GM12891 (cell line): ENCODE measurements at regions not wholly inside any gene's neighbourhood (a gene's known extent, or its start where the extent isn't known, plus 50 kb on each side); places are given as distances from the start of the nearest gene placed in this dataset.

Experiments used
- DNase-seq: peaks from one replicate; pipeline ENCODE4 v3.0.0; 2011; ENCODE audit warnings: low spot score; ENCODE audit not compliant: insufficient read length
- FAIRE-seq: peaks from 2 replicates; lab custom pipeline; 2011; peaks lifted over from hg19 to GRCh38; lab: Jason Lieb, UNC
- PAX5 ChIP-seq: IDR thresholded peaks from 2 replicates; pipeline ENCODE4 v1.6.1; 2011; ENCODE audit warnings: low read length, moderate library complexity, mild to moderate bottlenecking; ENCODE audit not compliant: insufficient read depth, severe bottlenecking
- POLR2A ChIP-seq: IDR thresholded peaks from 2 replicates; pipeline ENCODE4 v1.6.1; 2011; ENCODE audit warnings: low read depth, low read length, control low read depth
- POLR2AphosphoS5 ChIP-seq: IDR thresholded peaks from 2 replicates; pipeline ENCODE4 v1.6.1; 2011; ENCODE audit warnings: low read depth, low read length, control low read depth
- POU2F2 ChIP-seq: IDR thresholded peaks from 2 replicates; pipeline ENCODE4 v1.6.1; 2011; ENCODE audit warnings: low read depth, mild to moderate bottlenecking, control low read depth, low read length, moderate library complexity
- SPI1 ChIP-seq: IDR thresholded peaks from 2 replicates; pipeline ENCODE4 v1.6.1; 2011; ENCODE audit warnings: low read depth, low read length, control low read depth
- TAF1 ChIP-seq: IDR thresholded peaks from 2 replicates; pipeline ENCODE4 v1.6.1; 2011; ENCODE audit warnings: low read depth, low read length, control low read depth

GRCh38 chr13:63433546-63434150, 2018.0 kb upstream of the PCDH20 start:
- DNase-seq, result no peak
- no peak for FAIRE-seq

GRCh38 chr13:63427170-63427569, 2011.5 kb upstream of the PCDH20 start:
- TF ChIP-seq POU2F2 (no peak), SPI1 (no peak)
- DNase-seq (no peak), FAIRE-seq (no peak)

More at GRCh38 chr13:63433546-63434150, 2018.0 kb upstream of the PCDH20 start:
- TF ChIP-seq POLR2A (no peak), POU2F2 (no peak), TAF1 (no peak), POLR2AphosphoS5 (no peak), PAX5 (no peak), SPI1 (no peak)

- TF ChIP-seq POLR2A (no peak), POU2F2 (no peak)
- no peak for FAIRE-seq
- no peak for DNase-seq
Measured at GRCh38 chr13:63425131-63425530, 2009.5 kb upstream of the PCDH20 start.

GRCh38 chr13:63421123-63421522, 2005.5 kb upstream of the PCDH20 start:
- no peak for DNase-seq
- TF ChIP-seq PAX5, result no peak
- no peak for TF ChIP-seq POLR2A
- no peak for TF ChIP-seq TAF1
- no peak for TF ChIP-seq POU2F2
- no peak for TF ChIP-seq POLR2AphosphoS5
- TF ChIP-seq SPI1, result no peak
- no peak for FAIRE-seq

- DNase-seq, result no peak
- no peak for TF ChIP-seq PAX5
- no peak for FAIRE-seq
Measured at GRCh38 chr13:63420685-63421084, 2005.0 kb upstream of the PCDH20 start.

- no peak for DNase-seq
- no peak for TF ChIP-seq PAX5
- no peak for TF ChIP-seq POLR2AphosphoS5
- TF ChIP-seq SPI1, result no peak
- no peak for TF ChIP-seq POLR2A
- no peak for TF ChIP-seq POU2F2
- no peak for TF ChIP-seq TAF1
- no peak for FAIRE-seq
Measured at GRCh38 chr13:63414247-63414646, 1998.6 kb upstream of the PCDH20 start.

GRCh38 chr13:63409791-63410351, 1994.2 kb upstream of the PCDH20 start:
- no peak for DNase-seq
- FAIRE-seq, result no peak
- TF ChIP-seq POLR2AphosphoS5, result no peak
- TF ChIP-seq POLR2A, result no peak
- no peak for TF ChIP-seq SPI1
- no peak for TF ChIP-seq TAF1
- no peak for TF ChIP-seq POU2F2
- no peak for TF ChIP-seq PAX5

- TF ChIP-seq SPI1 (no peak), POLR2AphosphoS5 (no peak), PAX5 (no peak), POLR2A (no peak), POU2F2 (no peak), TAF1 (no peak)
- FAIRE-seq (no peak), DNase-seq (no peak)
Measured at GRCh38 chr13:63408331-63409189, 1992.9 kb upstream of the PCDH20 start.

GRCh38 chr13:63403733-63404132, 1988.1 kb upstream of the PCDH20 start:
- no peak for DNase-seq
- no peak for FAIRE-seq
- no peak for TF ChIP-seq PAX5
- no peak for TF ChIP-seq POU2F2
- TF ChIP-seq SPI1, result no peak
- TF ChIP-seq POLR2AphosphoS5, result no peak
- TF ChIP-seq TAF1, result no peak
- no peak for TF ChIP-seq POLR2A

- DNase-seq, result no peak
- no peak for TF ChIP-seq POLR2A
- TF ChIP-seq PAX5, result no peak
- no peak for TF ChIP-seq POU2F2
- TF ChIP-seq POLR2AphosphoS5, result no peak
- TF ChIP-seq SPI1, result no peak
- TF ChIP-seq TAF1, result no peak
- no peak for FAIRE-seq
Measured at GRCh38 chr13:63396746-63397145, 1981.1 kb upstream of the PCDH20 start.
